ENCODE measurements at regions not wholly inside any gene's neighbourhood (a gene's known extent, or its start where the extent isn't known, plus 50 kb on each side); places are given as distances from the start of the nearest gene placed in this dataset.
"Not testable (repeated sequence)": the region's sequence is repeated elsewhere in the genome, so short reads cannot be mapped to it uniquely, and the experiment has no call there.

DNA sequence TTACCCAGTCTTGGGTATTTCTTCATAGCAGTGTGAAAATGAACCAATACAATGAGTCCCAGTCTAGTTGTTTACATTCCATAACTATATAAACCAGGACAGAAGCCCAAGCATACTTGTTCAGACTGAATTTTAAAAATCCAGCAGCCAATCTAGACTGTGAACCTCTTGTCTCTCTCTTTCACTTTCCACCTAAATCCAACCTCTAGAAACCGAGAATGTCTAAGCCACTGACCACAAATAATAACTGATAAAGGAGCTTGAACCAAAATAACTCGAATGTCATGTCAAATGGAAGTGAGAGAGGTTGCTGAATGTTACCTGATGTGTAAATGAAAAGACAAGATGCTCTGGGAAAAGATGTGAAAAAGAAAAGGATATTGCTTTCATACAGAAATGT lies 544.7 kb downstream of the NLGN4X start:
- no peak for DNase-seq

DNA sequence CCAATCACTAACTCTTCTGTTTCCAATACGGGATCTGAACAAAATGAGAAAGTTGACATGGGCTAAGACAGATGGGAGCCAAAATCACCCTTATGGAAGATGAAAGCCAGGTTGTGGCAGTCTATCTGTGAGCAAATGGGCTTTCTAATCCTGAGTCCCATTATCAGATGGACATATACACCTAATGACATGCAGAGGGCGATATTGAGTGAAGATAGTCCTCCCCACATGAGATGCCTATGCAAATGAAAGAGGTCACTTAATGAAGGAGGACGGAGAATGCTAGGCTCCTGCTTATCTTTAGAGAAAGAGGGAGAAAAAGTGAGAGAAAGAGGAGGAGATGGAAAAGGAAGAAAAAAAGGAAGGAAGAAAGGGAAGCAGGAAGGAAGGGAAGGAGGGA lies 547.5 kb downstream of the NLGN4X start:
- DNase-seq = no peak

DNA sequence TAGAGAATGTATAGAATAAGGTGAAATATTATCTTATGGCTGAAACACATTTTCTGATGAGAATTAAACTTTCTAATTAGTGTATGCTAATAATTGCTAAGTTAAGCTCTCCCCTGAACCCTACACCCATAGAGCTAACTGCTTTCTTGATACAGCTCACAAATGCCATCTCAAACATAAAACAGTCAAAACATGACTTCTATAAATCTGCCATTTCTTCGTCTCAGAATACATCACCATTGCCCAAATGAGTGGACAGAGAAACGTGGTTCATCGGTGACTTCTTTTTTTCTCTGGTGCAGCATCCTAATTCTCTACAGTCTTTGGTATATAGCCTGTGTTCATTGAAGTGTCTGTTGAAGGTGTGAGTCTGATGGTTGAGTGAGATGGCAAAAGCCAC lies 554.6 kb downstream of the NLGN4X start:
- no peak for DNase-seq

DNA sequence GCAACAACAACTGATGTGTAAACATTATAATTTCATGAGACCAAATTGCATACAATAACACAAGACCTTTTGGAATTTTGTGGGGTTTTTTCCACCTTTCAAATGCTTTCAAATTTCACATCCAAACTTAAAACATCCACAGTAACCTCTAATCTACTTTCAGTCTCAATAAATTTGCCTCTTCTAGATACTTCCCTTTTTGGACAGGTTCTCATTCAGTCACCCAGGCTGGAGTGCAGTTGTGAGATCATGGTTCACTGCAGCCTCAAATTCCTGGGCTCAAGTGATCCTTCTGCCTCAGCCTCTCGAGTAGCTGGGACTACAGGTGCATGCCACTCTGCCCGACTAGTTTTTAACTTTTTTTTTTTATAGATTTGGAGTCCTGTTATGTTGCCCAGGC lies 556.6 kb downstream of the NLGN4X start:
- DNase-seq = no peak

DNA sequence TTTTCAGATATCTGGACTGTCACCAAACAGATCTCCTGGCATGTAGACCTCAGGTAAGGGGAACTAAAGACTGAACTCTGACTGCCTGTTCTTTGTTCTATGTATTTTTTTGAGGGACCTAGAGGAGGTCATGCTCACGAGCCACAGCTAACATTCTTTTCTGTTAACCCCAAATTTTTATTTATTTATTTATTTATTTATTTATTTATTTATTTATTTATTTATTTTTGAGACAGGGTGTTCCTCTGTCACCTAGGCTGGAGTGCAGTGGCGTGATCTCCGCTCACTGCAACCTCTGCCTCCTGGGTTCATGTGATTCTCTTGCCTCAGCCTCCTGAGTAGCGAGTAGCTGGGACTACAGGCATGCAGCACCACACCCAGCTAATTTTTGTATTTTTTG lies 562.0 kb downstream of the NLGN4X start:
- not testable (repeated sequence) for DNase-seq

DNA sequence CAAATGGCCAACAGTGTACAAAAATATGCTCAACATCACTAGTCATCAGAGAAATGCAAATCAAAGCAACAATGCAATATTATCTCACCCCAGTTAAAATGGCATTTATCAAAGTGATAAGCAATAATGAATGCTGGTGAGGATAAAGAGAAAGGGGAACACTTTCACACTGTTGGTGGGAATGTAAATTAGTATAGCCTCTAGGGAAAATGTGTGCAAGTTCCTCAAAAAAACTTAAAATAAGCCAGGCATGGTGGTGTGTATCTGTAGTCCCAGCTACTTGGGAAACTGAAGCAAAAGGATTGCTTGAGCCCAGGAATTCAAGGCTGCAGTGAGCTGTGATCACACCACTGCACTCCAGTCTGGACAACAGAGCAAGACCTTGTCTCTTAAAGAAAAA lies 572.1 kb downstream of the NLGN4X start:
- no peak for DNase-seq

DNA sequence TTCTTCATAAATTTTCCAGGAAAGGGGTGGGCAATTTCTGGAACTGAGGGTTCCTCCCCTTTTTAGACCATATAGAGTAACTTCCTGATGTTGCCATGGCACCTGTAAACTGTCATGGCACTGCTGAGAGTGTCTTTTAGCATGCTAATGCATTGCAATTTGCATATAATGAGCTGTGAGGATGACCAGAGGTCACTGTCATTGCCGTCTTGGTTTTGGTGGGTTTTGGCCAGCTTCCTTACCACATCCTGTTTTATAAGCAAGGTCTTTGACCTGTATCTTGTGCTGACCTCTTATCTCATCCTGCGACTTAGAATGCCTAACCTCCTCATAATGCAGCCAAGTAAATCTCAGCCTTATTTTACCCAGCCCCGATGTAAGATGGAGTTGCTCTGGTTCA lies 577.8 kb downstream of the NLGN4X start:
- no peak for DNase-seq

DNA sequence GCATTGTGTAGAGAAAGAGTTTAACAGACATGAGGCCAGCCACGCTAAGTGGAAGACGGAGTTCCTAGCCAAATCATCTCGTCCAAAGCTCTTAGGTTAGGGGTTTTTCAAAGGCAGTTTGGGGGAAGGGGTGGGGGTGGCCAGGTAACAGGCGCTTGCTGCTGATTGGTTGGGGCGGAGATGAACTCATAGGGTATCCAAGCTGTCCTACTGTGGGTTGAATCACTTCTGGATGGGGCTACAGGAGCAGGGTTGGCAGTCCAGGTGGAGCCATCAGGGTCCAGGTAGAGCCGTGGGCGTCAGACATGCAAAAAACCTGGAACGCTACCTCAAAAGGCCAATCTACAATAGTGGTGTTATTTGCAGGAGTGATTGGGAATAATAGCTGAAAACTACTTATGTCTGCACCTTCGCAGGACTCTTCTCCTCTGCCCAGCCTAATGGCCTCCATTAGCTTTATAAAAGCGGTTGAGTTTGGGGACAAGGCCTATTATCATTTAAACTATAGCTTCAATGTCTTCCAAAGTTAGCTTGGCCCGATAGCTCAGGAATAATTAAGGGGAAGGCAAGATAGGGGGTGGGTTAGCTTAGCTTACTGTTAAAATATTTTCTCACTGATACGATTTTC lies 579.6 kb downstream of the NLGN4X start:
- DNase-seq = no peak

DNA sequence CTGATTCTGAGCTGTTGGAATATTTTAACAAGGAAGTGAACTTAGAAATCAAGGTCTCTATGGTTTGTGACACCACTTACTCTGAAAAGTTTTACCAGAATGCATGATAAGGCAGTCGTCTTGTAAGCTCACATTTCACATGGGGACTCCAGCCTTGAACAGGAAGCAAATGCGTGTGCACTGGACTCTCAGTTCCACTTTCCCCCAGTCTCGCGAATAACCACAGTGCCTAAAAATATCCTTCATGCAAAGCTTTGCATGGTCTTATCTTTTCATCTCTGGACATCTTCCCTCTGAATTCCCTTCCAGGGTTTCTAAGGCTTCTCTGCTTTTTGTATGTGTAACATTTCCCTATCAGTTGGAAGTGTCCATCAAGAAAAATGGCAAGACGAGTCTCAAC lies 581.8 kb downstream of the NLGN4X start:
- no peak for DNase-seq

DNA sequence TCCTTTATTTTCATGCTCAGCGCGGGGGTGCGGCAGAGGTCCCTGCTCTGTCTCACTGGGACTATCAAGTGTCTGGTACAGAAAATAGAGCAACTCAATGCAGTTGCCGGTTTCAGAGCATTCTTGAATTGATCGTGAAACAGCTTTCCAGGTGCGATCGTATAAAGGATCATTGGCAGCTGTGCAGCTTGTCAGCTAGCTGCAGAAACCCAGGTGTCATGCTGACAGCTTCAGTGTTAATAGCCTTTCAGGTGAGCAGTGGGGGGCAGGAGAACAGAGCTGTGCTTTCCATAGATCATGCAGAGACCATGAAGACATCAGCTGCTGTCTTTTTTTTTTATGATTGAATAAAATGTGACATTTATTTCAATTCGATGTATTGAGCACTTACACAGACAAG lies 583.9 kb downstream of the NLGN4X start:
- no peak for DNase-seq

DNA sequence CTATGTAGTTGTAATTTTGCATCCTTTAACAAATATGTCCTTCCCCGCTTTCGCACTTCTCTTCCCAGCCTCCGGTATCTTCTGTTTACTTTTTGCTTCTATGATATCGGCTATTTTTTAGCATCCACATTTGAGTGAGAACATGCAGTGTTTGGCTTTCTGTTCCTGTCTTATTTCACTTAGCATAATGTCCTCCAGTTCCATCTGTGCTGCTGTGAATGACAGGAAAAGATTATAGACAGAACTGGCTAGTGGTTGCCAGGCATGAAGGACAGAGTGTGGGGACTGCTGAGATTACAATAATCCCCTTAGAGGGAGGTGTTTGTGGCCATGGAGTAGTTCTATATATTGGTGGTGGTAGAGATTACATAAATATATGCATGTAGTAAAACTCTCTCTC lies 588.6 kb downstream of the NLGN4X start:
- no peak for DNase-seq

DNA sequence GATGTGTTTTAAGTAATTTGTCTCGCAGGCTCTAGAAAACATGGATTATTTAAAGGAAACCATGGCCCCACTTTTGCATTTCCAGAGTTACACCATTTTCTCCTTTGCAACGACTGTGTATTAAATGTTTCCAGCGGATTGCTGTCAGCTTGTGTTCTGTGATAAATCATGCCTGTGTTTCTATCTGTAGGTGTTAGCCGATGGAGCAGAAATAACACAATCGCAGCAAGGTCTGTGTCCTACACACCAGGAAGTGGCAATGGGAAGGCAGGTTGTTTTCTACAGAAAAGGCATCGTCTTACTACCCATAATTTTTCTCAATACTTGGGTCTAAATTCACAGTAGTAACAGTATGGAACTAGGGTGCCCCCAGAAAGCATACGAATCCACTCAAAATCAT lies 590.1 kb downstream of the NLGN4X start:
- no peak for DNase-seq

DNA sequence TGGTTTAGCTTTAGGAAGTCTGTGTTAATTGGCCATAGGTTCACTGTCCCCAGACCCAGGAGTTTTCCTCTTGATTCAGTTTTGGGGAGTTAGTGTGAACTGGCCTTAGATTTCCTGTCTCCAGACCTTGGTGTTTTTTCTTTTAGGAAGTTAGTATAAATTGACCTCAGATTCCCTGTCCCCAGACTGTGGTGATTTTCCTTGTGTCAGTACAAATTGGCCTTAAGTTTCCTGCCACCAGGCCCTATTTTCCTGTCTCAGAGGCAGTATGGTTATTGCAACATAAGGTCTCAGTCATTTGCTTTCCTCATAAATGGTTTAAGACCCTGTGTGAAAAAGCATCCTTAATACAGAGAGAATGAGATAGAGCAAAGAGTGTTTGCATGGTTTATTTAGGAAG lies 595.8 kb downstream of the NLGN4X start:
- DNase-seq = no peak

DNA sequence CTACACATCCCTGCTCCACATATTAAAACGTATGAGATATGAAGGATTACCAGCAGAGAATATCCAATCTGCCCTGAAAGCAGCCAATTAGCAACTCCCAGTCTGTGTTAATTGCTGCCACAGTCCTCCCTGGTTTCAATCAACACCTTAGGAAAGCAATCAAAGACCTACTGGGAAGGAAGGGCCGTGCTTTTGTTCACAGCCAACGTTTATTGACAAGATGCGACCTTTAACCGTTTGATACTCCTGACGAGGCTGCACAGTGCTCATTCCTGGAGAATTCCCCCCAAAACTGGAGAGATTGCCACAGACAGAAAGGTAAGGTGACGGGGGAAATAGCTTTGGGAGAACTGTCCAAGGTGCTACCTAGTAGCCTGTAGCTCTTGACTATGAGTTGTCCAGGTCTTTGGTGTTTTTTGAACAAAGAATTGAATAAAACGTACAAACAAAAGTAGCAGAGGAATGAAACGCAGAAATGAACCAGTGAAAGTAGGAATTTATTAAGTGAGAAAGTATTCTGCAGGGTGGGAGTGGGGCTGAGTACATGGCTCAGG lies 596.5 kb downstream of the NLGN4X start:
- DNase-seq = no peak

DNA sequence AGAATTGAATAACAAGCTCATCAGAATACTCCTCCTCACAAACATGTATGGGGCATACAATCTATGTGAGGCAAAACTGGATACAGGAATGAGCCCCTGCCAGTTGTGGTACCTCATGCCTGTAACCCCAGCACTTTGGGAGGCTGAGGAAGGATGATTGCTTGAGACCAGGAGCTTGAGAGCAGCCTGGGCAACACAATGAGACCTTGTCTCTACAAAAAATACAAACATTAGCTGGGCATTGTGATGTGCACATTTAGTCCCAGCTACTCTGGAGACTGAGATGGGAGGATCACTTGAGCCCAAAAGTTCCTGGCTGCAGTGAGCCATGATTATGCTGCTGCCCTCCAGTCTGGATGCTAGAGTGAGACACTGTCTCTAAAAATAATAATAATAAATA lies 611.0 kb downstream of the NLGN4X start:
- no peak for DNase-seq

DNA sequence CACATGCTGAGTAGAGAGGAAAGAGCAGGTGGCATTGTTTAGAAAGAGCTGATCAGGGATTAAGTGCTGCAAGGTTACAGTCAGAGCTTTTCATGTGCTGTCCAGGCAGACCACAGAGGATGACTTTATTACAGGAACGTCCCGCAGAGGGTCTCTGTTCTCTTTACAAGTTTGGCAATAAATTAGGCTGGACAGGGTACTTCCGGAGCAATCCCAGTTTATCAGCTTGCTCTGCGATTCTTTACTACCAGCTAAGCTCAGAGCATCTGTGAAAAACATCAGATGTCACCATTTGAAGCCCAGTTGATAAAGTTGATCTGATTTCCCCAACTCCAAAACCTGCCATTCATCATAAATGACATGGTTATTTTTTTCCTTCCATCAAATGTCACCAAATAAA lies 633.1 kb downstream of the NLGN4X start:
- no peak for DNase-seq

DNA sequence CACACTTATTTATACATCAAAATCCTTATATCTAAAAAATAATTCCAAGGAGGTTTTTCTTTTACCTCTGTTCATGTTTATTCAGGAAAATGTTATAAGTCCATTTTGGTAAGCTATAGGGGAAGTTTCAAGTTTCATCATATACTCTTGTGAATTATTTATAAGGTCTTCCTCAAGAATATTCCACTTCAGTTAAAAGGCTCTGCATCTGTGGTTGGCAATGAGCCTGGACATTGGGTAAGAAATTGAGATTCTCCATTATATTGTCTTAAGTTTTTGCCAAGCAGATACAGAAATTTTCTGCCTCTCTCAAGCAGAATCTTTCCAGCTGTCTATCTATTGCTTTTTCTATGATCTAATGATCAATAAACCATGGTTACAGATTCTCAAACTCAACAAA lies 641.9 kb downstream of the NLGN4X start:
- DNase-seq = no peak

DNA sequence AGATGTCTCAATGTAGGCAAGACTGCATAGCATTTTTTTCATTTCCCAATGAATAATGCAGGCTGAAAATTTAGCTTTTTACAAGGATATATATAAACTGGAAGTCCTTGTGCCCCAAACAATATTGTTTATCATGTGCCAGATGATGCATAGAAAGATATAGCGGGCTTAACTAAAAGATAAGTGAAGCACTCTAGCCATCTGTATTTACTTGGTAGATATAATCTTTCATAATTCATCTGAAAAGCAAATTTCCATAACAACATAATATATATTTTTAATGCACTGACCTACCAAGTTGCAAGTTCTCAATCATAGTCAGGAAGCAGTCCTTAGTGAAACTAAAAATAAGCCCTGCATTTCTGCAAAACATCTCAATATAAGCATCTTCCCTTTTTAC lies 653.3 kb downstream of the NLGN4X start:
- no peak for DNase-seq

DNA sequence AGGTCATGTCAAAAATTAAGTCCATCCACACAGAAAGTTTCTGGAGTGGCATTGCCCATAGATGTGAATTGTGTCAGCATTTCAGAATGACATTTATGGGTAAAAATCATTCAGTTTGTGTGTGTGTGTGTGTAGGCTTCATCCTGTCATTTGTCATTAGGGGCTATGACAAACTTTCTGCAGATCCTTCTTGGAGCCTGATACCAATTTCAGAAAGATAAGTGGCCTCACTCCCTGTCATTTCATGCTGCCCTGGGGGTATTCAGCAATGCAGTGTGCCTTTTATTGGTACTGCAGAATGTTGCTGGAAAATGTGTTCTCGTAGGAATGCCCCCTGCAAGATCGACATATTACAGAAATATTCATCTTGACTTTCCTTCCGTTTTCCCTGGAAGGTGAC lies 659.7 kb downstream of the NLGN4X start:
- no peak for DNase-seq

DNA sequence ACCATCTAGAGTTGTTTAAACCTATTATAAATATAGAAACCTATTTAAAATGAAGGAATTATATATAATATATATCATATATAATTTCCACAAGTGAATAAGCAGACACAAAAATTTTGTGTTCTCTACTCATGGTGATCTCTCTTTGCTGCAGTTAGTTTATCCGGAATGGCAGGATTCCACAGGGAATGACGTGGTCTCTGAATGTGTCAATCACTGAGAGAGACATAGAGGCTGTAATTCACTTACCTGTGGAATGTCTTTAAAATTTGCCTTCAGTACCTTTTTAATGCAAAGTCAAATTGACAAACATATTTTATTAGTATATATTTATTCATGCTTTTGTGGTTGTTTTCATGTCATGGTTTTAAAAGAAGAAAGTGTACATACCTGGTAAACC lies 669.3 kb downstream of the NLGN4X start:
- no peak for DNase-seq

DNA sequence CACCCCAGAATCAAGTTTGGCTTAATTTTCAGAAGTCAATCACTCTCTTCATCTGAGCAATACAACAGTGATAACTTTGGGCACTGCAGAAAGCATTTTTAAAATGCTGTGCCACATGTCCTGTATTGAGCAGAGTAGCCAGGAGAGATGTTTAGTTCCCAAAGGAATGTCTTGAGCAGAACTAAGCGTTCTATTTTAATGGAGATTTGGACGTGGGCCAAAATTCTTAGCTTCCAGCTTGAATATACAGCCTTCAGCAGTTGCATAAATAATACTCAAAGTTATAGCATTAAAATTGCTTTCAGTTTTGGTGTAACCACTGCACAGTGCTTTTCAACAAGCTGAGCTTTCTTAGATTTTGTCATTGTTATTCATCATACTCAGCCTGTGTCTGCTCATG lies 679.2 kb downstream of the NLGN4X start:
- DNase-seq = no peak

DNA sequence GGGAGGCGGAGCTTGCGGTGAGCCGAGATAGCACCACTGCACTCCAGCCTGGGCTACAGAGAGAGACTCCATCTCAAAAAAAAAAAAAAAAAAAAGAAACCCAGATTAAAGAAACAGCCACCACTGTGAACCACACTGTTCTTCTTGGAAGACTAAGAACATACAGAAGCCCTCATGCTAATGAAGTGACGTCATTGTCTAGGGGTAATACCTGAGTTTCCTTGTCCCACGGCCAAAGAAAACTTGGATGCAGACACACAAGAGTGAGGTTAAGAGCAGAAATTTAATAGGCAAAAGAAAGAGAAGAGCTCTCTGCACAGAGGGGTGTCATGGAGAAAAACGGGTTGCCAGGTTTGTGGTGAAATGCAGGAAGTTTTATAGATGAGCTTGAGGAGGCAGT lies 691.6 kb downstream of the NLGN4X start:
- DNase-seq = no peak

DNA sequence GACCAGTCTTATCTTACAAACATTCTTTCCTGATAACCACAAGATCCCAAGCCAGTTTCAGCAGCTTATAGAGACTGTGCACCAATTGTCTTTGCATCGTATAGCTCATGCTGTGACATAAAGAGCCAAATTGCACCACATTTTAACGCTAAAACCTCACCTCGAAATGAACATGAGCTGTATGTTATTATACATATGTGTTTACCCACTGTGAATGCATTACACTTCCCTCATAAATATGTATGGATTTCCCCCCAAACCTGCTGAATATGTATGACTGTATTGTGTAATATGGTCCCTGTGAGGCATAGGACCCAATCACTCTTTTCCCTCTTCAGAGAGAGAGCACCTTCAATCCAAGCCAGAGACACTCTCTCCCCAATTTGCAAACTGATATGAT lies 692.4 kb downstream of the NLGN4X start:
- no peak for DNase-seq

DNA sequence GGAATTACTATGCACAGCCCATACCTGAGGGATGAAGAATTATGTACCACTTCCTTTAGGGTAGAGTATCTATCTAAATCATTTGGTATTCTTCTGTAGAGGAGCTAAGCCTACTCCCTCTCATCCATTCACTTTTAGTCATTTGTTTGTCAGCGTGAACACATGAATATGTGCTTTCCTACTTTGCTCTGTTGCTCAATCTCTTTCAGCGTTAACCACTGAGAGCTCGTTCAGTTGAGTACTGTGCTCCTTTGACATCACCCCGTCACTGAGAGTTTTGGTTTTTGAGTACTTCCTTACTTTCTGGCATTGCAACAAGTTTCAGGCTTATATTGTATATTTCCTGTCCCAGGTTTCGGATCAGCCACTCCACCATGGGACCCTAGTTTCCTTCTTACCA lies 700.6 kb downstream of the NLGN4X start:
- no peak for DNase-seq

DNA sequence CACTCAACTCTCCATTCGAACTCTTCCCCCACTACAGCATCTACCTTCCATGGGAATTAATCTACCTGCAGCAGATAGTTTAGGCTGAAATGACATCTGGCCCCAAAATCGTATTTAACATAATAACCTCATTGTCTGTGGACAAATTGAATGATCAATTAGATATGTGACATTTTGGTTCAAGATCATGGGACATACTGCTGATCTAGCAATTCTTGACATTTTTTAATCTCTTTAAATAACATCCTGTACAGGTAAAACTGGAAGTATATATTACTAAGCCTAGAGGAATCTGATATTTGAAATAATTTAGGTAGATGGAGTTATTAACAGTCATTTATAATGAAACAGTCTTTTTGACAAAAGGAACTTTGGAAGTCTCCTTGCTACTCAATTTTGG lies 702.5 kb downstream of the NLGN4X start:
- no peak for DNase-seq
